LoVo (cell line): ENCODE measurements at regions not wholly inside any gene's neighbourhood (a gene's known extent, or its start where the extent isn't known, plus 50 kb on each side); places are given as distances from the start of the nearest gene placed in this dataset.

Experiments used
- DNase-seq: peaks from one replicate; pipeline ENCODE4 v3.0.0-alpha.2; 2016; ENCODE audit warnings: low spot score

DNA sequence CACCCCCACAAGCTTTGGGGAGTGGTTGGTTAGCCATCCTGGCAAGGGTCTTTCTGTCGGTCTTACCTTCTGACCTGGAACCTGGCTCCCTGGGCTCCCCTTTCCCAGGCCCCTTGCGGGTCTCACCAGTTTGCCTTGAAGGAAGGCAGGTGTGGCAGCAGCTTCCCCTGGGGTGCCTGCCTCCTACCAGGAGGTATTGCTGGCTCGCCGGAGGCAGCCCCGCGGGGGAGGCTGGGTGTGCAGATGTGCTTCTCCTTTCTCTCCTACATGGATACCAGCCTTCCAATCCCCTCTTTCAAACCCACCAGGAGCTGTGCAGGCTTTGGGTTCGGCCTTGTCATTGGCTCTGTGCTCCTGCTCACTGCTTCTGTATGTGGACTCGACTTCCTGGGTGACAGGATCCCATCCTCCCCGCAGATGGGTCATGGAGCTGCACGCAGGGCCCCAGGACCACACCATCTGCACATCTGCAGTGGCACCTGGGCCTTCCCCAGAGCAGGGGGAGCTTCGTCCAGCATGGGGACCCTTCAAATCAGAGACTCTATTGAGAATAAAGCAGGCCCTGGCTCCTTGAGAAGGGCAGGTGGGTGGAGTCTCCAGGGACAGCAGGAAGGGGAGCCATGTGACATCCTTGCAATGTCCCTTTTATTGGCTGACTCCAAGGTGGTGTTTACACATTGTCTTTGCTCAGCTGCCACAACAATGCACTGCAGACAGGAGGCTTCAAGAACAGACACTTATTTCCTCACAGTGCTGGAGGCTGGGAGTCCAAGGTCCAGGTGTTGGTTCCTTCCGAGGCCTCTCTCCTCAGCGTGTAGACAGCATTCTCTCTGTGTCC is 592.0 kb downstream of the BRD1 start:
- DNase-seq, result no peak

DNA sequence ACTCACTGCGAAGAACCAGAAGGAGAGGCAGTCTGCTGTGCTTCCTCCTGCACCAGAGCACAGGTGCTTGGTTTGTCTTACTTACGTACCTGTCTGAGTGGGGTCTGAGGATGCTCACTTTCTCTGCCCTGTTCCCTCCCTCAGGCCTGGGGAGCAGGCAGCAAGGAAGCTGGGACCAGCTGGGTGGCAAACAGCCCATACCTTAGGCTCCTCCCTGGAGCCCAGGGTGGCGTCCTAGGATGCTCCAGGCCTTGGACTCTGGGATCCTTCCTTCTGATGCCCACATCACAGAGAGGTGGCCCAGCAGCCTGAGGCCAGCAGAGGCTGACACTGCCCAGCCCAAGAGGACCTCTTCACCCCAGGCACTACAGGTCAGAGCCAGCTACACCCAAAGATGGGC is 593.2 kb downstream of the BRD1 start:
- DNase-seq, result no peak

DNA sequence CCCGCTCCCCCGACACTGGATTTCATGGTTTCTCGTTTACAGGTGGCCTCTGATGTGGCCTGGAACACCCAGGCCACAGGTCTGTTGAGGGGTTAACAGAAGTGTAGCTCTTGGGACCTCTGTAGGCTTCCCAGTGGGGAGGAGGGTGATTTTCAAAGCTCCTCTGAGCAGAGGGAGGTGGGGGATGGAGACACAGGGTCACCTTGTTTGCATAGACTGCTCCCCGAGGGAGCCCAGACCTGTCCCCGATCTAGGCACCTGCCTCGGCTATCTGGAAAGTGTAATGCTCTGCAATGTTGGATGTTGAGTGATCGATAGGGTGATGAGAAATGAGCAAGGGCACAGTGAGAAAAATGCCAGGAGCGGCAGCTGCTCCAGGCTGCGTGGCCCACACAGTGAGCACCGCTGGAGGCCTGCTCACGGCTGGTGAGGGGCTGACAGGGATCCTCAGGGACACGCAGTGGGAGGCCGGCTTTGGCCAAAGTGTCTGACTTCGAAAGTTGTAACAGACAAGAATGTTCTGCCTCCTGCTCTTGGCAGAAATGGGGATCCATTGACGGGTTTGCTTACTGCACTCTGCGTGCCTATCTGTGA is 594.1 kb downstream of the BRD1 start:
- no peak for DNase-seq

DNA sequence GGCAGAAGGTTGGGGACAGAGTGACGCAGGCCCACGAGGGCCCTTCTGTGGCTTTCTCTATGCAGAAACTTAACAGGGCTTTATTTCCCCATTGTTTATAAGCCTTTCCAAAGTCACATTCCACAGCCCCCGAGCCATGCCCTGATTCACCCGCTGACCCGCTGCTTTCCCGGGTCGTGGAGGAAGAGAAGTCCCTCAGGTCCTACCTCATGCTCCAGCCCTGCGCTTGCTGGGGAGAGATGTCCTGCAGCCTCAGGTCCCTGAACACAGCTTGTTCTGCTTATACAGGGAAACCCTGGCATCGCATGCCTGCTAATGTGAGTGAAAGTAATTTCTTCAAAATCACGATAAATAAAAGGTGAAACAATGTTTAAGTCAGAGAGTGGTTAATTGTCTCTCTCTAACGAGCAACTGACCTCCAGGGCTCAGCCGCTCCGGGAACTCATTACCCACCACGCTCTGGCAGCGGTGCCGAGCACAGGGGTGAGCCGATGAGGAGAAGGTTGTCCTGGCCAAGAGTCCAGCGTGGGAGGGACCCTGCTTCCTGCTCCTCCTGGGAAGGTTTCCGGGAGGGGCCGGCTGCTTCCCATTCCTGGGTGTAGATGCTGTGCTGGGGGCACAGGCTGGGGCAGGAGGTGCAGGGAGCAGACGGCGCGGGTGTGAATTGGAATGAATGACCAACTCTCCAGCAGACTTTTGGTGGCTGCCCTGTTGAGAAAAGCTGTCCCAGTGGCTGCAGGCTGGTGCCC is 595.2 kb downstream of the BRD1 start:
- no peak for DNase-seq

DNA sequence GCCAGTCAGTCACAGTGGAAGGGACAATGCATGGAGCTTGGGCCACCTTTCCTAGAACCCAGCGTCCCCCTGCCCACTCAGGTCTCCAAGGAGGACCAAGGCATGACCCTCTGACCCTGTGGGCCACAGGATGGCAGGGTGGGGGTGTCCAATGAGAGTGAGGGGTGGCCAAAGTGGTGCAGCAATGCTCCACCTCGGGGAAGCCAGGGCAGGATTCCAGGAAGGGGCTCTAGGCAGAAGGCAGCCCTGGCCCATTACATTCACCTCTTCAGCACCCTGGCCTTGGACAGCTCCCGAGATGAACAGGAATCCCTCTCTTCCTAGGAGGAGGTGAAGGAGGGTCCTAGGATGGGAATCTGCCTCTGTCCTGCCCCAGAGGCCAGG is 597.5 kb downstream of the BRD1 start:
- no peak for DNase-seq

DNA sequence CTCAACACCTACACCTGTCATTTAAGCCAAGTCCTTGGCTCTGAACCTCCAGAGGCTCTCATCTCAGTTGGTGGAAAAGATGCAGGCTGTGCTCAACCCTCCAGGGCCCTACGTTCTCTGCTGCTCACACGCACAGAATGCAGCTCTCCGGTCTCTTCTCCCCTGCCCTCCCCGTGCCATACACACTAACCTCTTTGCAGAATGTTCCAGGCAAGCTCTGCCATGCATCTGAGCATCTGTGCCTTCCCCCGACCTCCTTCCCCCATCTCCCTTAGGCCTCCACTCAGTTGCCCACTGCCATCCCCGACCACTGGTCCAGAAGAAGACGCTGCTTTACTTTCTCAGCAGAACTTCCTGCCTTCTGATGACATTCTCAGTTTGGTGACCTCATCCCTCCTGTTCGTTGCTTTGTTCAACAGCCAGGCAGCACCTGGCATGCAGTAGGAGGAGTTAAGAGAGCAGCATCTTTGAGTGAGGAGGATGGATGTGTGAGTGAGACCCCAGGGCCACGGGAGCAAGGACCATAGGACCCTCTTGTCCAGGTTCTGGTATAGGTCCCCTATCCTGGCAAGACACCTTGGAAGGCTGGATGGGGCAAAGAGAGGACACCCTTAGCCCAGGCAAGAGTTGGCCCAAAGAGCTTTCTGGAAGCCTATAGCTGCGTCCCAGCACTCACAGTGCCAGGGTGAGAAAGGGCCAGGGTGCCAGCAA is 598.0 kb downstream of the BRD1 start:
- no peak for DNase-seq

DNA sequence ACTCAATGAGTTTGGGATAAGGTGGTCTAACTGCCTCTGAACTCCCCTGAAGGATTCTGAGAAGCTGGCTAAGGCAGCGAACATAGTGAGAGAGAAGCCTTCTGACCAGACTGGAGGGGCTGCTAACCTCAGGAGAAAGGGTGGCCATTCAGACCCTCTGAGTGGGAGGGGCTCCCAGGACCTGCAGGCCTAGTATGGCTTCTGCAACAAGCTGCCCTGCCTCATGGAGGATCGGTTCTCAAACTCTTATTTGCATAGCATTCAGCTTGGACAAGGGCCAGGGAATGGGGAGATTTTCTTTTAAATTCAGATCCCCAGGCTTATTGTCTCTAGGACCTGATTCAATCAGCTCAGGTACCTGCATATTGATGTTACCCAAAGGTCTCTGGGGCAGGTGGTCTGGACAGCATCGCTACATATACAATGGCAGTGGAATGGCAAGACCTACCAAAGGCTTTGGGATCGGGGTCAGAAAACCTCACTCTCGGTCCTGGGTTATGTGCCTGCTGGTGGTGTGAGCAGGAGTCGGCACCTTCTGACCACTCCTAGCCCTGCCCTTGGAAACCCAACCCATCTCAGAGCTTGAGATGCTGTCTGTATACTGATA is 599.1 kb downstream of the BRD1 start:
- no peak for DNase-seq

DNA sequence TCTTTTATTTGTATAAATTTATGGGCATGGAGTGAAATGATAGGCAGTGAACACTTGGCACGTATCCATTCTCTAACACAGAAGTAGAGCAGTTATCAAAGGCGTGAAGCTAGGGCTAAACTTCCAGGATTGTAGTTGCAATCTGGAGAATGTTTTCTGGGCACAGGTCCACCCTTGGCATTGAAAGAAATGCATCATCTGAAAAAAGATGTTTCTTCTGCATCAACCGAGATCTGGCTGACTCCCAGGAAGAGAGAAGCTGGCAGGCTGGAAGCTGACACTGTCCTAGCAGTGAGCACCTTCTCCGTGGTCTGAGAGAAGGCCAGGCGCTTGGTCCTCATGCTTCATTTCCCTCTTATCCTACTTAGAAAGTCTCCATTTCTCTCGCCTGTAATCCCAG is 600.0 kb downstream of the BRD1 start:
- no peak for DNase-seq

DNA sequence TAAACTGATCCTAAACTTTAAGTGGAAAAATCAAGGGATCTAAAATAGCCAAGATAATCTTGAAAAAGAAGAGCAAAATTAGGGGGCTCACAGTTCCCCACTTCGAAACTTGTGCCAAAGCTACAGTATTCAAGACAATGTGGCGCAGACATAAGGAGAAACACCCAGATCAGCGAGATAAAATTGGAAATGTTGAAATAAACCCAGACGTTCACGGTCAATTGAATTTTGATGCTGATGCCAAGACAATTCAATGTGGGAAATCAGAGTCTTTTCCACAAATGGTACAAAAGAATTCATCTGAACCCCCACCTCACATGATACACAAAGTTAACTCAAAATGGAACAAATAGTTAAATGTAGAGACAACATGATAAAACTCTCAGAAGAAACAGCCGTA is 601.6 kb downstream of the BRD1 start:
- DNase-seq, result no peak

DNA sequence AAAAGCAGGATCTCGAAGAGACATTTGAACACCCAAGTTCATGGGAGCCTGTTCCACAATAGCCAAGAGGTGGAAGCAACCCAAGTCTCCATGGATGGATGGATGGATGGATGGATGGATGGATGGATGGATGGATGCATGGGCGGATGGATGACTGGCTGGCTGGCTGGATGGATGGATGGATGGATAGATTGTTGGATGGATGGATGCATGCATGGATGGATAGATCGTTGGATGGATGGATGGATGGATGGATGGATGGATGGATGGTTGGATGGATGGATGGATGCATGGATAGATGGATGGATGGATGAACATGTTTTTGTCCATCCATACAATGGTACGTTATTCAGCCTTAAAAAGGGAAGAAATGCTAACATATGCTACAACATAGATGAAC is 603.4 kb downstream of the BRD1 start:
- DNase-seq, result no peak

DNA sequence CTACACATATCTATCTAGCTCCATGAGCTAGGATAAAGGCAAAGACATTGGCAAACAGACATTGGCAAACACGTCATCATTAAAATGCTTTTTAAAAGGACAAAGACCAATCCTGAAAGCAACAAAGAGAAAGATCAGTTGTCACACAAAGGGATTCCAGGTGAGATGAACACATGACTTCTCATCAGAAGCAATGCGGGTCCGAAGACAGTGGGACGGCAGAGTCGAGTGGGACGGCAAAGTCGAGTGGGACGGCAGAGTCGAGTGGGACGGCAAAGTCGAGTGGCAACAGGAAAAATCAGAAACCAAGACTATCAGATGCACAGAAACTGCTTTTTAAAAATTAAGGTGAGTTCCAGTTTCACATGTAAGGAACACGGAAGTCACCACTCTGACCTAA is 609.5 kb downstream of the BRD1 start:
- no peak for DNase-seq

DNA sequence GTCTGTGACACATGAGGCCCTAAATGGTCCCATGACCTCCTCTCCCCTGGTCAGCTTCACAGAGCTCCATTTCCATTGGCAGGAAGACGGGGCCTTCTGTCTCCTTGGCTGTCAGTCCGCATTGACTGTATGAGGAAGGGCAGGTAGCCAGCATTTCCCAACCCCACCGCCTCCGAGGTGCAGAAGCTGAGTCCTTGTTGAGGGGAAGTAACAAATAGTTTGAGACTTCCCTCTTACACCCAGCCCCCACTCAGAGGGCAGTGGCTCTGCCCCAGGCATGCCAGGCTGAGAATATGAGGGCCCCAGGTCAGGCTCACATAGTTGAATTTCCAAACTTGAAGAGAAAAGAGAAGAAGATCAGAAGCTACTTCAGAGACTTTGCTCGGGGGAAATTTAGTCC is 611.1 kb downstream of the BRD1 start:
- DNase-seq, result no peak

DNA sequence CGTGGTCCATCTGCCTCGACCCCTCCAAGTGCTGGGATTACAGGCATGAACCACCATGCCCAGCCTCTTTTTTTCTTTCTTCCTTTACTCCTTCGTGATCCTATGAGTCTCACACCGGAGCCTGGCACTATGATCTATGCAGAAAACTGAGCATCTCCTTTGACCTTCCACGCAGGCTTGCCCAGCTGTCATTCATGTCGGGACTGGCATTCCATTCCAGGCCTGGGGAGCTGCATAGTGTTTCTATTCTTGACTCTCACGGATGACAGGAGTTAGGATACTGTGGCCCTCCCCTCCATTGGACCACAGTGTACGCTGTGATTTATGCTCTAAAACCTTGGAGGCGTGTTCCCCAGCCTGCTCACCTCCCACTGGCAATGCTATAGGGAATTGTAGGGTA is 611.8 kb downstream of the BRD1 start:
- DNase-seq, result no peak

DNA sequence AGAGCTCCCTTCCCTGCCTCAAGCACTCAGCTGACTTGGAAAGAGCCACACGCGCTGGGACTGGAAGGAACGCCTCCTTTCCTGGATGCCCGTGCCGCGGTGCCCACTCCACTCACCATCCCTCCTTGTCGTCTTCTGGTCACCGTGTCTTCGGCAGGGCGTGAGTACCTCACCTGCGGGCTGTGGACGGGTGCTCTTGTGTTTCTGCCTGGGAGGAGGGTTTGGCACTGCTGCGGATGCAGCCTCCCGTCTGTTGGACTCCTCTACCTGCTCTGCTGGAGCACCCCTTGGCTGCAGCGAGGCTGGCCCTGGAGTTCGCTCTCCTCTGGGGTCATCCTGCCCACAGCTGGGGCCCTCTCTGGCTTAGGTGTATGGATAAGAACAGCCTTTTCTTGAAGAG is 612.7 kb downstream of the BRD1 start:
- DNase-seq, result no peak

DNA sequence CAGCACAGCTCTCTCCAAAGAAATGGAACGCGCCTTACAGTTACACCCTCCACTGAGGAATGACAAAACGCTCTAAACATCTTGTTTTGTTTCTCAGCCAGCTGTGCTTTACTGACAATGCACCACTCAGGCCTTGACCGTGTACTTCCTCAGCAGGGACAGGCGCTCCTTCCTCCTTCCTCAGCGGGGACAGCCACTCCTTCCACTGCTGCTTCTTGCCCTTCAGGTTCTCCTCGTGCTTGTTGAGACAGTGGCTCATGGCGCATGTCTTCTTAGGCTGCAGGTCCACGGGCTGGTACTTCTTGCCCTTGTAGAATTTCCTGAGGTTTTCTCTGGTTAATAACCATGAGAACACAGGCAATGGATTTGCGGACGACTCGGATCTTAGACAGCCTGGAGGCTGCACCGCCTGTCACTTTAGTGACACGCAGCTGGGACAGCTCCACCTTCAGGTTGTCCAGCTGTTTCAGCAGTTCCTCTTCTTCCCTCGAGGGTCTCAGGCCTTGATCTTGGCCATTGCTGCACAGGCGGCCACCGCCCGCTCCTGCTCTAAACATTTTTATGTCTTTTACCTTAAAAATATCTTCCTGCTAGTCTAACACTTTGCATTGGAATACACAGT is 613.8 kb downstream of the BRD1 start:
- DNase-seq, result no peak

DNA sequence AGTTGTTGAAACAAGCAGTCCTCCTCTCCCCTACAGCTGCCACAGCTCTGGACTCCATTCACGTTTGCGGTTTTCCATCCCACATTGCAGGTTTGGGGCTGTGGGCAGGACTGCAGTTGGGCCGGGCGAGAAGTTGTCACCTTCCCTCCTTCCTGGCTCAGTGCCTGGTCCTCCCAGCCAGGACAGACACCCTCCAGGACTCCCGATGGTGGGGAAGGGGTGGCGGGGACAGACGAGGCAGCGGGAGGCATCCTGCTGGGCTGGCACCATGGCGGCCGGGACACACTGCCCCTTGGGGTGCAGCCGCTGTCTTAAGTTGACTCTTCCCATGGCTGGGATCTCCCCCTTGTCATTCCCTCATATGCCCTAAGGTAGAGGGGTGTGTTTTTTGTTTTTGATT is 615.2 kb downstream of the BRD1 start:
- DNase-seq, result no peak

DNA sequence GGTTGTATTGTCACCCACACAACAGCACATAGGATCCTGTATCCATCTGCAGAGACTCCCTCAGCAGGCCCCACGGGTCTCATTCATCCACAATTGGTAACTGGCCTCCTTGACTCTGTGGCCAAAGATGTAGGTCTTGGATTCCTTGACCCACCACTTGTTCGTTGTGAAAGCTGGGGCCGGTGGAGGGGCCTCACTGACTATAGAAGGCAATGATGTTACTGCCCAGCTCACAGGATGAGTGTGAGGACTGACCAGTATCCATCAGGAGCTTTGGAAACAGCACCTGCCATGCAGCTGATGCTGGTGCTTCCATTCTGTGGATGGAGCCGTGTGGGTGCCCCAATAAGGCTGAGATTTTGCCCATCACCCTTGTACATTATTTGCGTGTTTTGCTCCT is 615.7 kb downstream of the BRD1 start:
- no peak for DNase-seq

DNA sequence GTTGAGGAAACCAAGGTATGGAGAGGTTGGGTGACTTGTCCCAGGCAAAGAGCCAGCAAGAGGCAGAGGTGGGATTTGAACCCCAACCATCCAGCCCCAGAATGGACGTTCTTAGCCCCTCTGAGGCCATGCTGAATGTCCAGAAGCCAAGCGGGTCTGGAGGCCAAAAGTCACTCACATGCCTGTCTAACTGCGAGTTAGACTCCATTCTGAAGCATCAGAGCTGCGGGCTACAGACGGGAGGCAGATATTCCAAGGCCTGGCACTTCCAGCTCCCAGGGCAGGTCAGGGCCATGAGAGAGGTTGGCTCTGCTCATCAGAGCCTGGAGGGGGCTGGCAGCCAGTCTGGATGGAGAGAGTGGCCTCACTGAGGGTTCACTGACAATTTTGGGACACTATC is 616.5 kb downstream of the BRD1 start:
- no peak for DNase-seq

DNA sequence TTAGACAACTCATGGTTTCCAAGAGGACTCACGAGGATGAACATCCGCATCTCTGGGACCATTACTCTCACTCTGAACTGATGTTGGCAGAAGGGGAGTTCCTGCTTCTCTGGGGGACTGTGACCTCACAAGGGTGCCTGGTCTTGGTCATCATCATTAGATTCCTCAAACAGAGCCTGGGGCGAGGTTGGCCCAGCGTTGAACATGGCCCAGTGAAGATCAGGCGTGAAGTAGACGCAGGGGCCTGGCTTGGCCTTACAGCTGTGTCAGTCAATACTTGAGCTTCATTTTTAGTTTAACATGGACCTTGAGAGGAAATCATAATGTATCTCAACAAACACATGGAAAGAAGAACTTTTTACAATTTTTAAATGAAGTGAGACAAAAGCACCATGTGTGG is 617.1 kb downstream of the BRD1 start:
- no peak for DNase-seq

DNA sequence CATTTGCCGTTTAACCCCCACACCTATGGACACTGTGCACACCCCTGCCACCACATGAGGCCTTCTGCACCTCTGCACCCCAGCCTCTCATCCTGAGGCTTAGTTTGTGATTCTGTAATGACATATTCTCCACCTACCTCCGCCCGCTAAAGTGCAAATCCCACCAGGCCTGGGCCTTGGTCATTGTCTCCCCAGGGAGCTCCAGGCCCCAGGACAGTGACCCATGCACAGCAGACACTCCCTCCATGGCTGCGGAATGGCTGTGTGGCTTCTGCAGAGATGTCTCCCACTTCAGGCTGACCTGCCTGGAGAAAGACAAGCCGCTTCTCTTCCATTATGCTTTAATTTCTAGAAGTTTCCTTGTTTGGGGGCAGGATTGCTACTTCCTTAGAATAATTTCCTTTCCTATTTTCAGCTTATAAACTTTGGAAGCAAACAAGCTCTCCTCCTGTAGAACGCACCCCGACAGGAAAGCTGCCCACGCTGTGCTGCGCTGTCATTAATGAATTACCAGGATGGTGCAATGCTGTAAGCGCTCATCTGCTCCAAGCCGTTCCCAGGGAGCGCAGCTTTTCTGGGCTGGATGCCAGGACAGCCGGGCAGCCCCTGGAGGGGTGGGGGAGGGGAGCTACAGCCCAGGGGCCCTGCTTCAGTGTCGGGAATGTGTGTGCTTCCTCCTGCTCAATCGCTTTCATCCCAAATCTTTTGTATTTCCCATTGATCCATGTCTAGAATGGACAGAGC is 618.0 kb downstream of the BRD1 start:
- DNase-seq, result no peak

DNA sequence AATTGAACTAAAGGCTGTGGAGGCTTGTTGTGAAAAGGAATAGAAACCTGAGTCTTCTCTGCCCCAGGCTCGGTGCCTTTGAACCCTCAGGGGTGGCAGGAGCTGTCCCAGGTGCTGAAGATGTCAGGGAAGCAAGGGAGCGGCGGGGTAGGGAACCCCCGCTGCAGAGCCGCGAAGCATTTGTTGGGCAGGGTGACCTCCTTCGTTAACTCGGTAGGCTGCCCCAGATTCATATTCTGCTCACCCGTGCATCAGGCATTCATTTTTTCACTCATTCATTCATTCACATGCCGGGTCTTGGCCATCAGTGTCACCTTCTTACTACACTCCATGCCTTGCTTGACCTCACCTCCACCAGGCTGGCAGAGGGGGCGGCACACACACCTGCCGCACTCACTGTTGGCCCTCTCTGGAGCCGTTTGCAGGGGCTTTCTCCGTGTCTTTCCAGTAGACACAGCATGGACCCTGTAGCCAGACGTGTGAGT is 618.9 kb downstream of the BRD1 start:
- DNase-seq, result no peak
